ENCODE measurements at regions not wholly inside any gene's neighbourhood (a gene's known extent, or its start where the extent isn't known, plus 50 kb on each side); places are given as distances from the start of the nearest gene placed in this dataset.

- H3K9me3 Mint-ChIP-seq, result peaks cover 1% of the 10 kb centered on the region
- H3K4me1 Mint-ChIP-seq, result no peaks in the 10 kb centered on the region
- DNase-seq, result no peak
- no peak overlapping the region for H3K27ac Mint-ChIP-seq
- peaks cover 3% of the 10 kb centered on the region for H3K27me3 Mint-ChIP-seq
- H3K36me3 Mint-ChIP-seq, result no peaks in the 10 kb centered on the region
- H3K4me3 Mint-ChIP-seq, result no peak overlapping the region
Measured at GRCh38 chr2:165033402-165033801, 78.1 kb upstream of the SLC38A11 start.

GRCh38 chr2:165032559-165032958 is 77.2 kb upstream of the SLC38A11 start:
- DNase-seq, result no peak
- Mint-ChIP-seq H3K27ac (no peak overlapping the region), H3K4me3 (no peak overlapping the region), H3K4me1 (no peaks in the 10 kb centered on the region), H3K36me3 (no peaks in the 10 kb centered on the region), H3K27me3 (peaks cover 3% of the 10 kb centered on the region), H3K9me3 (no peaks in the 10 kb centered on the region)

DNA sequence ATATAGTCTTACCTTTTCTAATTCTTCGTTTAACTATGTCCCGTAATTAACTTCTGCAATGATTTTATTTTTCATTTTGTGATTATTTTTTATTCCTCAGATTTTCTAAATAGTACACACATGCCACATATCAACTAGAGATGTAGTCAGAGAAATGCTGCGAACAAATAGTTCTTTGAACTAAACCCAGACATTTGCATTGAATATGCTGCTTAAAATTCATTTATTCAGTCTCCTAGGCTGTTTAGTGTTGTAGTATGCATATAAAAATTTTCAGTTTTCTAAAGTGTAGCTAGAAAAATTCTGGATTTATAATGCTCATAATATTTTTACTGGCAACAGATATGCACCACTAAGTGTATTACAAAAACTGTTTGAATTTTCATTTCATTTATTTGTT is 68.9 kb upstream of the SLC38A11 start:
- no peaks in the 10 kb centered on the region for H3K9me3 Mint-ChIP-seq

DNA sequence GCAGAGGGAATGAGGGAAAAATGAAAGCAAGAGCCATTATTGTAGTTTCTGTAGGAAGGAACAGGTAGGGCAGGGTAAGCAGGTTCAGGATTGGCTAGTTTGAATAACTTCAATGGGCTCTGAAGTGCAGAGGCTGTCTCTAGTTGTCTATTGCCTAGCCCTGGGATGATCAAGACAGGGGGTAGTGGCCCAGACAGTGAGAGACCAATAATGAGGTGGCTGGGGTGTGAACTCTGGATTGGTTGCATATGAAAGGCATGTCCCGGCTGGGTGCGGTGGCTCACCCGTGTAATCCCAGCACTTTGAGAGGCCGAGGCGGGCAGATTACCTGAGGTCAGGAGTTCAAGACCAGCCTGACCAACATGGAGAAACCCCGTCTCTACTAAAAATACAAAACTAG is 67.5 kb upstream of the SLC38A11 start:
- Mint-ChIP-seq H3K27me3 (peaks cover 22% of the 10 kb centered on the region), H3K27ac (no peak overlapping the region), H3K9me3 (no peaks in the 10 kb centered on the region), H3K4me3 (no peak overlapping the region), H3K4me1 (no peaks in the 10 kb centered on the region), H3K36me3 (no peaks in the 10 kb centered on the region)
- no peak for DNase-seq

More for the DNA sequence above, 68.9 kb upstream of the SLC38A11 start:
- H3K36me3 Mint-ChIP-seq, result no peaks in the 10 kb centered on the region
- H3K27ac Mint-ChIP-seq, result no peak overlapping the region
- peaks cover 22% of the 10 kb centered on the region for H3K27me3 Mint-ChIP-seq
- H3K4me1 Mint-ChIP-seq, result no peaks in the 10 kb centered on the region
- H3K4me3 Mint-ChIP-seq, result no peak overlapping the region
- no peak for DNase-seq

- peaks cover 18% of the 10 kb centered on the region for H3K27me3 Mint-ChIP-seq
- no peaks in the 10 kb centered on the region for H3K36me3 Mint-ChIP-seq
- H3K4me1 Mint-ChIP-seq, result no peaks in the 10 kb centered on the region
- no peaks in the 10 kb centered on the region for H3K9me3 Mint-ChIP-seq
- DNase-seq, result no peak
- no peak overlapping the region for H3K27ac Mint-ChIP-seq
- H3K4me3 Mint-ChIP-seq, result no peak overlapping the region
Measured at GRCh38 chr2:165017966-165018596, 62.8 kb upstream of the SLC38A11 start.

GRCh38 chr2:165016772-165017411 is 61.6 kb upstream of the SLC38A11 start:
- H3K4me3 Mint-ChIP-seq, result no peak overlapping the region
- H3K4me1 Mint-ChIP-seq, result no peaks in the 10 kb centered on the region
- peaks cover 18% of the 10 kb centered on the region for H3K27me3 Mint-ChIP-seq
- H3K27ac Mint-ChIP-seq, result no peak overlapping the region
- no peak for DNase-seq
- no peaks in the 10 kb centered on the region for H3K36me3 Mint-ChIP-seq
- H3K9me3 Mint-ChIP-seq, result no peaks in the 10 kb centered on the region

- Mint-ChIP-seq H3K27ac (no peak overlapping the region), H3K4me1 (no peaks in the 10 kb centered on the region), H3K36me3 (no peaks in the 10 kb centered on the region), H3K4me3 (no peak overlapping the region), H3K27me3 (peaks cover 17% of the 10 kb centered on the region), H3K9me3 (no peaks in the 10 kb centered on the region)
- DNase-seq, result peak; percentile 39
Measured at GRCh38 chr2:165015052-165015642, 59.8 kb upstream of the SLC38A11 start.

- Mint-ChIP-seq H3K36me3 (no peaks in the 10 kb centered on the region), H3K4me3 (no peak overlapping the region), H3K9me3 (no peaks in the 10 kb centered on the region), H3K27ac (peak overlapping the region; percentile 10), H3K4me1 (no peaks in the 10 kb centered on the region), H3K27me3 (peaks cover 19% of the 10 kb centered on the region)
- DNase-seq, result no peak
Measured at GRCh38 chr2:165013944-165014619, 58.8 kb upstream of the SLC38A11 start.

- Mint-ChIP-seq H3K36me3 (no peaks in the 10 kb centered on the region), H3K27ac (no peak overlapping the region), H3K9me3 (no peaks in the 10 kb centered on the region), H3K27me3 (peaks cover 31% of the 10 kb centered on the region), H3K4me1 (no peaks in the 10 kb centered on the region), H3K4me3 (no peak overlapping the region)
- no peak for DNase-seq
Measured at GRCh38 chr2:165011199-165011598, 55.9 kb upstream of the SLC38A11 start.

DNA sequence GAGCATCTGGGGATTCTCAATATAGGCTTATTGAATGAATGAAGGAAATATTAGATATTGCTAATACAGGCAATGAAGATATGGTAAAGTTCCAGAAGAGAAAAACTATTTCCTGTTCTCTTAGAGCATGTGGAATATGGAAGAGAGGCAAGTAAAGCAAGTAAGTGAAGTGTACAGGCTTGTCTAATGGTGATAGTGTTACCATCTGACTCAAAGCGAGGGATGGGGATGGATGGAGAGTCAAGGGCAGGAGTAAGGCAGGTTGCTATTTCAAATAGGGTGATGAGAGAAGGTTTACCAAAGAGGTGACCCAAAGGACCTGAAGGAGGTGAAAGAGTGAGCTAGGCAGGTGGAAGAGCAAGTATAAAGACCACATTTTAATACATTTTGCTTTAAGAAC is 55.2 kb upstream of the SLC38A11 start:
- no peaks in the 10 kb centered on the region for H3K36me3 Mint-ChIP-seq
- DNase-seq, result no peak
- no peak overlapping the region for H3K27ac Mint-ChIP-seq
- no peaks in the 10 kb centered on the region for H3K9me3 Mint-ChIP-seq
- H3K4me3 Mint-ChIP-seq, result no peak overlapping the region
- H3K27me3 Mint-ChIP-seq, result peaks cover 31% of the 10 kb centered on the region
- no peaks in the 10 kb centered on the region for H3K4me1 Mint-ChIP-seq

DNA sequence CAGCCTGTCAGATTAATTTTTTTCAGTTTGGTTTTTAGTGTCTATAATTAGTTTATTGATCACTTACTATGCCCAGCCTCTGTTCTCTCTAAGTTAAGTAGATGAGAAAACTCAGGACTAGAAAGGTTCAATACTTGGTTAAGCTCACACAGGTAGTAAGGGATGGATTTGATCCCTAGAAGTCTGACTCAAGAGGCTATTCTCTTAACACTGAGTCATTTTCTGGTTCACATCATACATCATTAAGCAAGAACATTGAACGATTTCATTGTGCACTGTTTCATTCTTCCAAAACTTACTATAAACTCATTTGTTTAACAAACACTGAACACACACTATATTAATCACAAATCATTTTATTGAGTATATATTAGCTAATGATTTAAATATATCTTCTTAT is 54.1 kb upstream of the SLC38A11 start:
- H3K4me1 Mint-ChIP-seq, result no peaks in the 10 kb centered on the region
- H3K4me3 Mint-ChIP-seq, result no peak overlapping the region
- DNase-seq, result no peak
- no peaks in the 10 kb centered on the region for H3K9me3 Mint-ChIP-seq
- H3K36me3 Mint-ChIP-seq, result no peaks in the 10 kb centered on the region
- H3K27ac Mint-ChIP-seq, result no peak overlapping the region
- peaks cover 26% of the 10 kb centered on the region for H3K27me3 Mint-ChIP-seq

DNA sequence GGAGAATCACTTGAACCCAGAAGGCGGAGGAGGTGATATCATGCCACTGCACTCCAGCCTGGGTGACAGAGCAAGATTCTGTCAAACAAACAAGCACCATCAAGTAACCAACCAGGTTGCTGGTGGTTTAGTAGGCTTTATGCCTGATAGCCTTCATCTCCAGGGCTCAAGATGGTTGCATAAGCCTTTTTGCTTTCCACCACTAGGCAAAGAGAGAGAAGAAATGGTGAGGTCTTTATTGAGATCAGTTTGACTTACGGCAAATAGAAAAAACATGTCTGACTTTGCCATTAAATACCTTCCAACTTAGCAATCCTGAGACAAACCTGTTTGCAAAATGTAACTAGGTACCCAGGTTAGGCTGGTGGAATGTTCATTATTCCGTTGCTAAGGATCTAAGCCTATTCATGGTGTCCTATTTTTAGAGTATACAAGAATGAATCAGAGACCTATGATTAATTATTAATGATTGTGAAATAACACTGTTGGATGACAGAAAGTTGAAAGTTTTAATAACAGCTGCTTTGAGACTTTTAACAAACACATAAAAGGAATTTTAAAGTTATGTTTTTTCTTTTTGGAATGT is 53.5 kb upstream of the SLC38A11 start:
- Mint-ChIP-seq H3K27me3 (peaks cover 19% of the 10 kb centered on the region), H3K36me3 (no peaks in the 10 kb centered on the region), H3K4me3 (no peak overlapping the region), H3K4me1 (no peaks in the 10 kb centered on the region), H3K27ac (no peak overlapping the region), H3K9me3 (no peaks in the 10 kb centered on the region)
- DNase-seq, result no peak

DNA sequence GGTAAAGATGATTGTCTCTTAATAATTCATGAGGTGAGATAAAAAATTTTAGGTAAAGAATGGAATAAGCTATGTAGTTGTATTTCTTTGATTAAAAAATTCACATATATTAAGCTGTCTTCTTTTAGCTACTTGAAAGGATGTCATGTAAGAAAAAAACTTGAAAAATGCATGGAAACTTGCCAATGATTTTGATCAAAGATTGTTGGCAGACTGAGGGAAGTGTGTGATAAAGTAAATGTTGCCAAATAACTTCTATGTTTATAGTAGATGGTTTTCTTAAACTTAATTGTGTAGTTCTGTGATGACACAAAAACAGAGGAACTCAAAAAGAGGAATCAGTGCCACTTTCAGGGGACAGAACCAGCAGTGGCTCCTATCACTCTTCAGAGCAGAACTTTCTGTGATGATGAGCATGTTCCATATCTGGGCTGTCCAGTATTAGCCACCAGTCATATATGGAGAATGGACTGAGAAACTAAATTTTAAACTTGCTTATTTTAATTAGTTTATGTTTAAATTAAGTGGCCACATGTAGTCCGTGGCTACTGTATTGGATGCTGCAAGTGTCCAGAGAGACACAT is 51.9 kb upstream of the SLC38A11 start:
- H3K4me3 Mint-ChIP-seq, result no peak overlapping the region
- no peak for DNase-seq
- H3K27ac Mint-ChIP-seq, result no peak overlapping the region
- H3K36me3 Mint-ChIP-seq, result no peaks in the 10 kb centered on the region
- H3K27me3 Mint-ChIP-seq, result peaks cover 19% of the 10 kb centered on the region
- no peaks in the 10 kb centered on the region for H3K4me1 Mint-ChIP-seq
- H3K9me3 Mint-ChIP-seq, result no peaks in the 10 kb centered on the region
